NCI-H69 (cell line): ENCODE measurements at regions not wholly inside any gene's neighbourhood (a gene's known extent, or its start where the extent isn't known, plus 50 kb on each side); places are given as distances from the start of the nearest gene placed in this dataset.
"Not testable (repeated sequence)": the region's sequence is repeated elsewhere in the genome, so short reads cannot be mapped to it uniquely, and the experiment has no call there.

Source experiments
- DNase-seq: peaks from one replicate; lab custom pipeline; 2025; lab: John Stamatoyannopoulos, UW

DNA sequence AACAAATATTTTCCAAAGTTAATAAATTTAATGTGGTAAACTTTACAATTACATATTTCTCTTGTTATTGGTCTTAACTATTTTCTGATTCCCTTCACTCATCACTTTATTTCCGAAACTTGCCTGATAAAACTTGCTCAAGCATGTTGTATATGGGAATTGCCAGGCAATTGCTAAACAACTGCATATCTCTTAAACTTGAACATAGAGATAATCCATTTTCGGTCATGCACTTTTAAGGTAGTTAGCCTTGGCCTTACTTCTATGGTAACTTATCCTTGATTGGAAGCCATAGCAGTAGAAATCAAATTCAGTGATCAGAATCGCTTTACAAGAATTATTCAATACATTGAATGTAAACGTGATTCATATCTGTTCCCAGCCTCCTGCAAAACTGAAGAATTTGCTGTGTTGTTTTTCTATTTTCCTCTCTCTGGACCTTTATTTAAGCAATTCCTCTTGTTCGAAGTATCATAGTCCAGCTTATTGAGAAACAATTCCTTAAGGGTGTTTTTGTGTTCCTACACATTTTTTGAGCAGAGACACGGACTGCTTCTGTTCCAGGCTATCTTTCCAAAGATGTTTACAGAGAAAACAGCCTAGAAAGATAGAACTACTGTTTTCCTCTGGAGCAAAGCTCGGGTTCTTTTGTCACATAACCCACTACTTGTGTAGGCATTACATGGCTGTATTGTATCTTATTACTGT is 674.3 kb downstream of the IRS1 start:
- no peak for DNase-seq

DNA sequence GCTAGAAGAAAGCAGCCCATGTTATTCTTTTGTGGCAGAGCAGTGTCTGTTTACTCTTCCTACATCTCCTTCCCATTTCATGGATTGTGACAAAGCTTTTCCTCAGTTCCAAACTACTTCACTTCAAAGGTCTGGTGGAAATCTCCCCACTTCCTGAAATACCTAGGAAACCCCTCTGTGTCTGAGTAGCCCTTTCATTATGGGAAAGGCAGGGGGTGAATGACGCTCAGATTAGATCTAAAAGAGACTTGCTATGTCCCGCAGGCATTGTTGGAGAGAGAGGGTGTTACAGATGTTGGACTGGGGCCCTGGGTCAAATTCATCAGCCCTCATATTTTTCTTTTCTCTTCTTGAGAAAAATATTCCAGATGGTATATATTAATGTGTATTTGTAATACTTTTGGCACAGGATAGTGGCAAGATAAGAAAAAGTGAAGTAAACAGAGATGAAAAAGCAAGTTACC is 675.0 kb downstream of the IRS1 start:
- DNase-seq = peak; percentile 28

DNA sequence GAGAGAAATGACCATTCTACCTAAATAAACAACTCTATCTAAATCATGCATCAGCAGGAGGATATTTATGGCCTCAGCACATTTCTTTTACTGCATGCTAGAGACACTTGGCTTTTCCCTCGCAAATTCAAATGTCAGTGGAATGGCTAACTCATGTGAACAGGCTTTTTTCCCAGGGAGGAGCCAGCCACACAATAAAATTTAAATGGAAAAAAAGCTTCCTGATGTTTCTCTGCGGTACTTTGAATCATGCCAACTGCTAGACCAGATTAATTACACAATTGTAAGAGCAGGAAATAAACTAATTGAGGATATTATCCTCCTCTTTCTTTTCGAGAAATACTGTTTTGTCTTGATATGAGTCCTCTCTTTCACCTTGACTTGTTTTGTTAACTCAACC is 676.3 kb downstream of the IRS1 start:
- DNase-seq = no peak

DNA sequence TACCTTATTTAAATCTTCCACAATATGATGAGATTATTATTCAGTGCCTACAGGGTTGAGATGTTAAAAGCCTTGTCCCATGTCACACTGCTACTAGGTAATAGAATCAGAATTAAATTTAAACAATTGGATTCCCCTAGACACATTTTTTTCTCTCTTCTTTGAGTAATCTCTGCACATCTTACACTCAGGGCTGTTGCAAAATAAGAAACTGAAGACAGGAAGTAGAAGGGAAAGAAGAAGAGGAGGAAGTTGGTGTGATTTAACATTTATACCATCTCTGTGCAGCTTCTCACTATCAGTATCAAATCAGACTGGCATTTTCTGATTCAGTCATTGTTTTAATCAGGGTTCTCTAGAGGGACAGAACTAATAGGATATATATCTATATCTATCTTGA is 677.6 kb downstream of the IRS1 start:
- no peak for DNase-seq

DNA sequence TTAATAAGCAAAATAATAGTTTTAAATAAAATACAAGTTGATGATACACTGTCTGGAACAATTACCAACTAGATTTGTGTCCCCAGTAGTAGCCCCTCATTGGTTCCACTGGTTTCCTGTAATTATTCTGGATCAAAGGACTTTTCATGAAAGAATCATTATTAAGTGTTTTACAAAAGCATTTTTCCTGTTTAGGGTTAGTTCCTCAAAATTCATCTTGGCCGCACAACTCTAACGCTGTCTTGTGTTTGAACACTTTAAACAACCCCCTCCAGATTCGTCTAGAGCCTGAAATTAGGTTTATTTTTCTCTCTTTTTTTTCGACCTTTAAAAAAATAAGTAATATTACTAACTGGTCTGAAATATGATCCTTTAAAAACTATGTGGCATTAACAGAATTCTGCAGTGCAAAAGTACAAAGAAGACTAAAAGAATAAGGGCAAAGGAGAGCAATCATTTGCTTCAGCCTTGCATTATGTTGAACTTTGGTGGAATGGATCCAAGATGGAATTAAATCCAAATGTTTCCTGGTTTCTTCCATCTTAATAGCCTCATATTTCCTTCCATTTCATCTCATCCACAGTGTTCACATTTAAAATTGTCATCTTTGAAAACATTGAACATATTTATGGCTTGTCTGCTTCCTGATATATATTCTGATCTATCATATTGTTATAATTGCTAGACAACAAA is 678.4 kb downstream of the IRS1 start:
- DNase-seq = no peak

DNA sequence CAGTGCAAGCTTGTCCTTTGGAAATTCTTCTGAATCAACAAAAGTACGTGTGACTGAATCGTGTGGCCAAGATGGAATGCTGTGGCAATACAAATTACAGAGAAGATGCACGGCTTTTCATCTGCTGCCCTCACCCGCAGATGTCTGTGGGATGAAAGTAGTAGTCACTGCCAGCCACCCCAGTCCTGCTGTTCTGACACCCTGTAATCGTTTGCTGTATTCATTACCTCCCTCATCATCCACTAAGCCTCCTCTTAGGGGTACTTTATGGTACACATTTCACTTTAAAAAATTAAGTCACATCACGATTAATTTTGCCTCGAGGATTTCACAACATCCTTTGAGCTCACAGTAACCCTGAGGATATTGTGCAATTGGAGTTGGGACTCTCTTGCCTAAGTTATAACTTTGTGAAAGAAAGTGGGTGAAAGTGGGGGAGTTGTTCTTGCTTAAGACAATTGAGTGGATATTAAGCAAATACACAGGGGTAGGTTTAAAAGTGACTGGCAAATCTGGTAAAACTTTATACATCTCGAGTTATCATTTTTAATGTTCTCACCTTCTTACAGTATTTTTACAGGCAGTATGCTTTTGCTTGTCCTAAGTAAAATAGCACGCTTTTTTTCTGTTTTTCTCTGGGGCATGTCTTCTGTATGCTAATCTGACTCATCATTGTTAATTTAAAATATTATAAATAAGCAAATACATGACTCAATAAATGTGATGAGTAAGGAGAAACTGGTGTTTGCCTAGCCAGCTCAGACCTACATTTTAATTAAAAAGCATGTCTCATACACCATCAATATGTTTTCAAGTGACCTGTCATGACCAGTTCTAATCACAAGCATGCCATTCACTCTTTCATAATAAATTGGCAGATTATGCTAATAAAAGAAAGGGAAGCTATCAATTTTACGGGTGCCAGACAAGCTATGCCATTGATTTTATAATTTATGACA is 680.9 kb downstream of the IRS1 start:
- DNase-seq = peak; percentile 32

DNA sequence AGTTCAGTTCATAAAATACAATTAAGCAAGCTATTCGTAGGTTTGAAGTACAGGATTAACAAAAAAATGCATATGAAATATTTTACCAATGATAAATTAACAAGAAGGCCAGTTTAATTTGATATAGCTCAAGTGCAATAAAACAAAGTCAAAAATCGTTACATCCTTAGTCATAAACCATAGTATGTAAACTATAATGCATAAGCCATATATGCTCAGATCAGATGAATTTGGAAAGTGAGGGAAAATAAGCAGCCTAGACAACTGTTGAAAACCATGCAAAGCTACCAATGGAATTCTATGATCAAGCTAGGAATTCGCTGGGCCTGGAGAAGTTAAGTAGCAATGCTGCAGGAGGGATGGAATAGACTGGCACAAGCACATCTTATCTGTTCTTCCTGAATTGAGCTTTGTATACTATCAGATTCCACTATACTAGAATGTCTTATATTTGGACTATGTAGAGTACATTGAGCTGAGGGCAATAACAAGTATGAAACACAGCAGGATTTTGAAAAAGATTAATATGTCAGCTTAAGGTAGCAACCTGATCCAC is 682.0 kb downstream of the IRS1 start:
- no peak for DNase-seq

DNA sequence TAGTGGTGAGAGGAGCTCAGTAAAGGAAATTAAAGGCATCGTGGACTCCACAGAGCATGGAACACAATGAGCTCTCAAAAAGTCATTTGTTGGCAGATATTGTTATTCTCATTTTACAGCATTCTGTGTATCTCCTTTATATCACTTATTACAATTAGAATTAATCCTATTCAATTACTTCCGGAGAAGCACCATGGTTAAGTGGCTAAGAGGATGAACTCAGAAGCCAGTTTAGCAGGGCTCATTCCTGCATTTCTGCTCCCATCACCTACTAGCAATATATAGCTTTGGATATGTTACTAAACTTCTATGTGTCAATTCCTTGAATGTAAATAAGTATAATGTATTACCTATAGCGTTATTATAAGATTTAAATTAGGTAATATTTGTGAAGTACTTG is 683.3 kb downstream of the IRS1 start:
- DNase-seq = no peak

DNA sequence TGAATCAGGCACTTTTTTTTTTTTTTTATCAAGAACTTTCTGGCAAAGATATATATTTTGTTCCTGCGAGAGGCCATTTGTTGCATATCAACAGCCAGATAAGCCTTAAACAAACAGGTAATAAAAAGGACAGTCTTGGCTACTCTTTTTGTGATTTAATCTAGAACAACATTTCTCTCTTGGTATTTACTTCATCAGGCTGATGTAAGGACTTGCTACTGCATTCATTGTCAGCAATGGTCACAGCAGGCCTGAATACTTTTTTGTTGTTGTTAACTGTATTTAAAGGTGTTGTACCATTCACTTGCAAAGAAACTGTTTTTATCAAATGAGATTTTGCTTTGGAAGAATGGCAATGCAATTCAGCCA is 683.8 kb downstream of the IRS1 start:
- DNase-seq = no peak

DNA sequence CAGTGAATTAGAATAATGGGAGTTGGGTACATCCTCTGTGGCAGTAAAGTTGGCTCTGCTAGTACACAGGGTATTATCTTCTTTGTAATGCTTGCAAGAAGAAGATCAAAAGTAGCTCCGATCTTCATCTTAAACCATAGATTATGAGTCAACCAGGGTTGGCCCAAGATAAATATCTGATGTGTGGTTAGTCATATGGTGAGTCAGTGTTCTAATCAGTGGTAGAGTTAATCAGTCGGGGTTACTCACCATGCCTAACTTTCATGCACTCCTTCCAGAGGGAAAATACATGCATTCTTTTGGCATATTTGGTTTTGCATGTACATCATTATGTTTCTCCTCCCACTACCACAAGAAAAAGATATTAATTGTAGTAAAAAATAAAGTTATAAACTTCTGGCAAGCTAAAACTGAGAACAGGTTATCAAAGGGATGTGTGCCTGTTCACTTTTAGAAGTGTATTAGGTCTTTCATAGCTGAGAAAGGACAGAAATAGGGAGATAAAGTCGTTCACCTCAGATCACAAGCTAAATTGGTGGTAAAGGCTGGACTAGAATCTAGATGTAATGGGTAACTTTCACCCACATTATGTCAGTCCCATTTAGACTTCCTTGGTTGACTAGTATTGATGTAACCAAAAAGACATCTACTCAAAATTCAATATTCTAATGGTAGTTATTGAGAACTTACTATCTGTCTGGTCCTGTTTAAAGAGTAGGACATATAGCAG is 684.4 kb downstream of the IRS1 start:
- peak; percentile 7 for DNase-seq

DNA sequence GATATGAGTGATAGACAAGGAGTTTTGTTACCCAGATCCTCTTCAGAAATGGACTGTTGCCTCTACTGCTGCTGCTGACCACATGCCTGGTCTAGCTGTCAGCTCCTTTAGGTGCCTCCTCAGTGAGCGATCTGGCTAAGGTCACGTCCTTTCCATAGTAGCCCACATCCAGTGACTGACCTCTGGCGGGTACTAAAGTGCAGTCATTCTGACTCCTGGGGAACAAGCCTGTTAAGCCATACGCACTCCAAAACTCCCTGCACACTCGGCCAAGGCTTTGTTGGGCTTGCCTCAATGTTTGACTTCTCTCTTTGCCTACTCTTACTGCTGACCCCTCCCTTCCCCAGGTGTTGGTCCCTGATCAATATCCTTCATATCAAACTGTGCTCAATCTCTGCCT is 685.2 kb downstream of the IRS1 start:
- no peak for DNase-seq

DNA sequence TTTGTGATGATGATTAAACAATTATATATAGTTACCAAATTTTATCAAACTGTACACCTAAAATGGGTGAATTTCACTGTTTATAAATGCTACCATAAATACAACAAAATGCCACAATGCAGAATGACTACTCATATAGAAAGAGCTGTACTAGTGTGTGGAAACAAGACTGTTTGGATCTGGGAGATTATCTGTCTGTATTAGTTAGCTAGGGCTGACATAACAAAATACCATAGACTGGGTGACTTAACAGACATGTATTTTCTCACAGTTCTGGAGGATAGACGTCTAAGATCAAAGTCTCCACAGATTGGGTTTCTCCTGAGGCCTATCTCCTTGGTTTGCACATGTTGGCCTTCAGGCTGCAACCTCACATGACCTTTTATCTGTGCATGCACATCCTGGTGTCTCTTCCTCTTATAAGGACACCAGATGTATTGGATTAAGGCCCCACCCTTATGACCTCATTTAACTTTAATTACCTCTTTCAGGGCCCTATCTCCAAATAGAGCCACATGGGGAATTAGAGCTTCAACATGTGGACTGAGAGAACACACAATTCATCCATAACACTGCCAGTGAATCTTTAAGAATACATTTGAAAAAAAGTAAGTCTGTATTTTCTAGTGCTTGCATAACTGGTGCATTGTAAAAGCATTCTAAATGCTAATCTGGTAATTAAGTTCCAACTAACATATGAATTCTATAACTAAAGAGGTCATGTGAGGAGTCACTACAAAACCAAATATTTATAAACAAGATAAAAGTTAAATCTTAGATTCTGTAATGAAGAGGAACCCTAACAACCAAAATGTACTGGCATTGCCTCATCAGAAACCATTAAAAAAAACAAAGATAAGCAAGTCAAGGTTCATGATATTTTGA is 699.6 kb downstream of the NYAP2 start:
- DNase-seq = peak; percentile 20

DNA sequence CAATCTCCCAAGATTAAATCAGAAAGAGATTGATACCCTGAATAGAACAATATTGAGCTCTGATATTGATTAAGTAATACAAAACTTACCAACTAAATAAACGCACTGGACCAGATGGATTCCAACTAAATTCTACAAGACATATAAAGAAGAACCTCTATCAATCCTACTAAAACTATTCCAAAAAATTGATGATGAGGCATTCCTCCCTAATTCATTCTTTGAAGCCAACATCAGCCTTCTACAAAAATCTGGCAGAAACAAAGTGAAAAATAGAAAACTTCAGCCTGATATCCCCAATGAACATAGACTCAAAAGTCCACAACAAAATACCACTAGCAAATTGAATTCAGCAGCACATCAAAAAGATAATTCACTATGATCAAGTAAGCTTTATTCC is 695.5 kb downstream of the NYAP2 start:
- DNase-seq = no peak

DNA sequence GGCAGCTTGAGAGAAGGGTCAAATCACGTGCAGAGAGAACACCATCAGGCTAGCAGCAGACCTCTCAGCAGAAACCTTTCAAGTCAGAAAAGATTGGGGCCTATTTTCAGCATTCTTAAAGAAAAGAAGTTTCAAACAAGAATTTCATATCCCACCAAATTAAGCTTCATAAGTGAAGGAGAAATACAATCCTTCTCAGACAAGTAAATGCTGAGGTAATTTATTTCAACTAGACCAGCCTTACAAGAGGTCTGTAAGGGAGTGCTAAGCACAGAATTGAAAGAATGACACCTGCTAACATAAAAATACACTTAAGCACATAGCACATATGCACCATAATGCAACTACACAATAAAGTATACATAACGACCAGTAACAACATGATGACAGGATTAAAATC is 693.9 kb downstream of the NYAP2 start:
- no peak for DNase-seq

DNA sequence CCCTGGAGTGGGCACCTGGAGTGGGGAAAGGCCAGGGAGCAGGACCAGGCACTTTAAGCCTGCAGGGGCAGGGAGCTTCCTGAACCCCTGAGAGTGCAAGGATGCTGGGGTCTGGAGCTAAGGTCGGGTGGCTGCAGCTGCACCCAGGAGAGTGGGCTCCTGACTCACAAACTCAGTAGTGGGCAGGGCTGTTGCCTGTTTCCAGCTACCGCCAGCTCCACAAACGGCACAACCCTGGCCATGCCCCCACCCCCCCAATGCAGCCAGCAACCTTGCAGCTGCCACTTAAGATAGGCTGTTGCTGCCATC is 688.8 kb downstream of the NYAP2 start:
- no peak for DNase-seq

DNA sequence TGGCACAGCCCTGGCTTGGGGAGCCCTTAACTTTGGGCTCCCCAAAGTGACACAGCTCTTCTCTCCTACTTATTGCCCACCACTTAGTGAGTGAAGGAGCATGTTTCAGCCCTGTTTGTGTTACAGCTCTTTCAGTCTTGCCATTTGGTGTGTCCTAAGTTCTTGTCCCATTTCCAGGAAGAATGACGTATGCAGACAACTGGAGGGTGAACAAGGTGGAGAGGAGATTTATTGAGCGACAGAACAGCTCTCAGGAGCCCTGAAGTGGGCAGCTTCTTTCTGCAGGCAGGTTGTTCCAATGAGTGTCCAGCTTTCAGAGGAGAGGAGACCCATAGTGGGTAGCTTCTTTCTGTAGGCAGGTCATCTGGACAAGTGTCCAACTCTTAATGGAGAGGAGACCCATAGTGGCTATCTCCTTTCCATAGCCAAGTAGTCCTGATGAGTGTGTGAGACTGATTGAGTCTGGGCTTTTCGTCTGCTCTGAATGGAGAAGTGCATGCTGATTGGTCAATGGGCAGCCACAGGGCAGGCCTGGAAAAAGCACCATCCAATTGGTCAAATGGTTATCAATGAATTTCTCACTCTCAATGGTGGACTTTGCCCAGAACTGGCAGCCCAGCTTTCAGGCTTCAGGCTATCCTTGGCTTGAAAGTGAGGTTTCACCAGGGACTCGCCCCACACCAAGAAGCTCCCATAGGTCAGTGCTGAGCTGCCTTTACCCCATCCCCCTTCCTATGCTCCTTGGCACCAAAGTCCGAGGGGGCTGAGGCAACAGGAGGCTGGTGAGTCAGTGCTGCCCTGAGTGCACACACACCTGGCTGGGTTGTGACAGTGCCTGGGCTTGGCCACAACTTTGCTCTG is 688.2 kb downstream of the NYAP2 start:
- DNase-seq = no peak

DNA sequence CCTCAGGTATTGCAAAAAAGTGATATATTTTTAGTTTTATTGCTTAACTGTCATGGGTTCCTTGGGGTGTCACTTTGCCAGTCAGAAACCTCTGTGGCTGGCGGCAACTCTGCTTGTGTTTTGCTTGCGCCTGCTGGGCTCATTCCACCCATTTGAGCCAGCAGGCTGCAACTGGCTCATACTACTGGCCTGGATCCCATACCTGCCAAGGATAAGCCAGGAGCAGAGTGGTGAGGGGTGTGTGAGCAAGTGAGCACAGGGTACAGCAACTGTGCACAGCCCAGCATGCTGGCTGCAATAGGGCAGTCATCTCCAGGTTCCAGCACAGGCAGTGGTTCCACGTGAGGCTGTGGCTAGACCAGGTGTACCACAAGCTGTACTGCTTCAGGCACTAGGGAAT is 687.5 kb downstream of the NYAP2 start:
- no peak for DNase-seq

DNA sequence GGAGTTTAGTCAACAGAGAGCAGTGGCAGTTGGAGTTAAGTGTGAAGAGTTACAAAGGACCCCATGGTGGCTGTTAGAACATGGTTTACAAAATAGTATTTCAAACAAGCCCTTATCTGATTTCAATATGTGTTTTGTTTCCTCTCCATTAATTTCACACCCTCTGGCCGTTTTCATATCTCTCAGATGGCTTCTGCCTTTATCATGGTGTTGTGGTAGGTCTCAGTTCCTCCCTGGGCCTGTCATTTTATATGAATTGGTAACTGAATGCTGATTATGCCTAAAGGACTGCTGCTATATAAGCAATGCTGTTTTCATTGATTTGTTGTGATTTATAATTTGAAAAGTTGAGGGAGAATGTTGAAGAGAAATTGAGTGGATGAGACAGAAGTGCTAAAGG is 686.7 kb downstream of the NYAP2 start:
- no peak for DNase-seq

DNA sequence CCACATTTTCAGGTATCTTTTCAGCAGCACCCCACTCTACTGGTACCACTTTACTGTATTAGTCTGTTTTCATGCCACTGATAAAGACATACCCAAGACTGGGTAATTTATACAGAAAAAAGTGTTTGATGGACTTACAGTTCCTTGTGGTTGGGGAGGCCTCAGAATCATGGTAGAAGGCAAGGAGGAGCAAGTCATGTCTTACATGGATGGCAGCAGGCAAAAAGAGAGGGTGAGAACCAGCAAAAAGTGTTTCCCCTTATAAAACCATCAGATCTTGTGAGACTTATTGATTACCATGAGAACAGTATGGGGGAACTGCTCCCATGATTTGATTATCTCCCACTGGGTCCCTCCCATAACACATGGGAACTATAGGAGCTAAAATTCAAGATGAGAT is 685.9 kb downstream of the NYAP2 start:
- DNase-seq = not testable (repeated sequence)

DNA sequence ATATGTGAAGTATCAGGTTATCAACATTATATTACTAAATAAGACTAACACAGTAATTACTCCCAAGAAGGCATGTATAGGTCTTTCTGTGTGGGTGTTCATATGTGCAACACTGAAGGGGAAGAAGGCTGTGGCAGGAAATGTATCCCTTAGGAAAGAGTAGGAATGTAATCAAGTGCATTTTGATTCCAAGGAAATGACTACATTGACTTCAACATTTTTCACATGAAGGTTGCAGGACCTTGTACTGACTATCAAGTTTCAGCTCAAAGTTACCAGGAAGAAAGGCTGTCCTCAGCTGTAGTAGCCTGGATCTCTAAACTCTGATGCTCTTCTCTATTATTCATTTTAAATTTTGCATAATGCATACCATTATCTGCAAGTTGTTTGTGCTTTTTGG is 680.8 kb downstream of the NYAP2 start:
- DNase-seq = no peak
